ENCODE measurements at regions not wholly inside any gene's neighbourhood (a gene's known extent, or its start where the extent isn't known, plus 50 kb on each side); places are given as distances from the start of the nearest gene placed in this dataset.

DNA sequence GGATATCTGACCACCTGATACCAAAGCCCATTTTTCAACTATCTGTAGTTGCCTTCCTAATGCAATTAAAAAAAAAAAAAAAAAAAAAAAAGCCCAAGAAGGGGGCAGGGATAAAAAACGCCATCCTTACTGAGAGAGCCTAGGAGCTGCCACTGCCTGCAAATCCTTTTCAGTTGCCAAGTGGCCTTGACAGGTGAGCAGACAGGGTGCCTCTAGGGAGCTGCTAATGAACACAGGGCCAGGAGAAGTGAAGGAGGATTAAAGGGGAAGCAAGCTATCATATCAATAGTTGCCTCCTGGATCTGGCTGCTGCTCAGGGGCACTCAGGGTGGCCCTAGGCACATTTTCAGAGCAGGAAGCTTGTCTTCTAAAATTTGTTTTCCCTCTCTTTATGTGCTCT lies 547.4 kb downstream of the TLE1 start:
- H3K4me1 ChIP-seq (ENCODE audit: control insufficient read depth, extremely low read depth, insufficient read depth, low read length), result no peaks in the 10 kb centered on the region
- POLR2A ChIA-PET, result no interaction called here
- H3K9me1 ChIP-seq (replicated peaks; ENCODE audit: control insufficient read depth, extremely low read depth, insufficient read depth, low read length), result no peaks in the 10 kb centered on the region
- no peak overlapping the region for H3K9ac ChIP-seq (replicated peaks; ENCODE audit: extremely low read depth, insufficient read depth, low read length)
- H3K4me2 ChIP-seq (ENCODE audit: insufficient read depth, low read length), result no peak overlapping the region
- DNase-seq (ENCODE audit: low read depth, low spot score), result no peak
- FAIRE-seq, result no peak
- H3K27me3 ChIP-seq (ENCODE audit: control insufficient read depth in 2 of 2, insufficient read depth in 2 of 2, low read length in 2 of 2), result no peaks in the 10 kb centered on the region
- no peaks in the 10 kb centered on the region for H3K36me3 ChIP-seq (ENCODE audit: control insufficient read depth in 2 of 2, extremely low read depth in 1 of 2, insufficient read depth in 2 of 2, low read length in 2 of 2)
- no TSS peak for BruUV-seq (replicated peaks)
- H3K27ac ChIP-seq (ENCODE audit: insufficient read depth, low read depth, low read length), result no peak overlapping the region
- no peaks in the 10 kb centered on the region for H3K79me2 ChIP-seq (ENCODE audit: control insufficient read depth, insufficient read depth, low read length)
- no peaks in the 10 kb centered on the region for H3K9me3 ChIP-seq (replicated peaks; ENCODE audit: control insufficient read depth, insufficient read depth, low read length)
- intact Hi-C loops (cut with micrococcal nuclease) (no loop called here), dilution Hi-C loops (cut with MboI; ENCODE audit: extremely low pct_ligation_motif_present, low sequenced_read_pairs) (no loop called here)
- TF ChIP-seq, protein P1, sequence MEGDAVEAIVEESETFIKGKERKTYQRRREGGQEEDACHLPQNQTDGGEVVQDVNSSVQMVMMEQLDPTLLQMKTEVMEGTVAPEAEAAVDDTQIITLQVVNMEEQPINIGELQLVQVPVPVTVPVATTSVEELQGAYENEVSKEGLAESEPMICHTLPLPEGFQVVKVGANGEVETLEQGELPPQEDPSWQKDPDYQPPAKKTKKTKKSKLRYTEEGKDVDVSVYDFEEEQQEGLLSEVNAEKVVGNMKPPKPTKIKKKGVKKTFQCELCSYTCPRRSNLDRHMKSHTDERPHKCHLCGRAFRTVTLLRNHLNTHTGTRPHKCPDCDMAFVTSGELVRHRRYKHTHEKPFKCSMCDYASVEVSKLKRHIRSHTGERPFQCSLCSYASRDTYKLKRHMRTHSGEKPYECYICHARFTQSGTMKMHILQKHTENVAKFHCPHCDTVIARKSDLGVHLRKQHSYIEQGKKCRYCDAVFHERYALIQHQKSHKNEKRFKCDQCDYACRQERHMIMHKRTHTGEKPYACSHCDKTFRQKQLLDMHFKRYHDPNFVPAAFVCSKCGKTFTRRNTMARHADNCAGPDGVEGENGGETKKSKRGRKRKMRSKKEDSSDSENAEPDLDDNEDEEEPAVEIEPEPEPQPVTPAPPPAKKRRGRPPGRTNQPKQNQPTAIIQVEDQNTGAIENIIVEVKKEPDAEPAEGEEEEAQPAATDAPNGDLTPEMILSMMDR (IDR thresholded peaks at IDR 0.05; ENCODE audit: extremely low read depth in 1 of 2, insufficient read depth in 1 of 2, low read depth in 1 of 2, low read length in 2 of 2), result no peak
- TF ChIP-seq FOS (IDR thresholded peaks at IDR 0.05; ENCODE audit: borderline replicate concordance, insufficient read depth, low read length), result no peak
- TF ChIP-seq JUN (IDR thresholded peaks at IDR 0.05; ENCODE audit: borderline replicate concordance, insufficient read depth, insufficient read length, low read depth), result no peak
- CTCF ChIA-PET, result interaction anchor here (1.0 kb wide), 1 partner anchor 16 kb away, joined by 3 read pairs; no protein-coding TSS in a partner anchor
- H4K20me1 ChIP-seq (replicated peaks; ENCODE audit: control insufficient read depth, extremely low read depth, insufficient read depth, low read length), result no peaks in the 10 kb centered on the region
- H3K4me3 ChIP-seq (replicated peaks in 1 of 3; ENCODE audit: insufficient read depth in 1 of 3, low read depth in 1 of 3, low read length in 3 of 3), result no peak overlapping the region
- no peak overlapping the region for H2AFZ ChIP-seq (ENCODE audit: low read depth, low read length)

DNA sequence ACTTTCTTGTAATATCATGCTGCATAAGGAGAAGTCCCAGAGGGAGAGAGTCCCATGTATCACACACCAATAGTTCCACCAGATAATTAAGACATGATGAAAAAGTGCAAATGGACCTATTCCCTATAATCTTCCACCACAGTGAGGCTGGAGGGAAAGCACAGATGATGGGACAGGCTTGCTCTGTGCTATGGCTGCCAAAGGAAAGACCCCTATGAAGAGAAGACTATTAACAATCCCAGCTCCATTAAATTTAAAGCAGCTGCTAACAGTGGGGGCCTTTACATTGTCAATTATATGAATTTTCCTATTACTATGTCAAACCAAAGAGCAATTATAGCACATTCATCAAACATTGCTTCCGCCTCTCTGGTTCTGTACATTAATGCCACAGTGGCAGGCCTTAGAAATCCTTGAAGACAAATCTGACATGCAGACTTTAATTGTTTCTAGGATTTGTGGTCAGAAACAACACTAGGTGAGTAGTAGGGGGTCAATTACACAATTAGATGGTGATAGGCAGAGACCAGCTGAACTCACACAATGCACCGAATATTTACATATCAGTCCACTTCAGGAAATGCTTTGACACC lies 551.3 kb downstream of the TLE1 start:
- POLR2A ChIA-PET, result no interaction called here
- FAIRE-seq (no peak), DNase-seq (ENCODE audit: low read depth, low spot score) (no peak)
- Histone ChIP-seq H3K4me2 (ENCODE audit: insufficient read depth, low read length) (no peak overlapping the region), H3K27ac (ENCODE audit: insufficient read depth, low read depth, low read length) (no peak overlapping the region), H3K36me3 (ENCODE audit: control insufficient read depth in 2 of 2, extremely low read depth in 1 of 2, insufficient read depth in 2 of 2, low read length in 2 of 2) (no peaks in the 10 kb centered on the region), H3K4me3 (replicated peaks in 1 of 3; ENCODE audit: insufficient read depth in 1 of 3, low read depth in 1 of 3, low read length in 3 of 3) (no peak overlapping the region), H4K20me1 (replicated peaks; ENCODE audit: control insufficient read depth, extremely low read depth, insufficient read depth, low read length) (no peaks in the 10 kb centered on the region), H2AFZ (ENCODE audit: low read depth, low read length) (no peak overlapping the region), H3K79me2 (ENCODE audit: control insufficient read depth, insufficient read depth, low read length) (no peaks in the 10 kb centered on the region), H3K4me1 (ENCODE audit: control insufficient read depth, extremely low read depth, insufficient read depth, low read length) (no peaks in the 10 kb centered on the region), H3K9ac (replicated peaks; ENCODE audit: extremely low read depth, insufficient read depth, low read length) (no peak overlapping the region), H3K27me3 (ENCODE audit: control insufficient read depth in 2 of 2, insufficient read depth in 2 of 2, low read length in 2 of 2) (no peaks in the 10 kb centered on the region), H3K9me1 (replicated peaks; ENCODE audit: control insufficient read depth, extremely low read depth, insufficient read depth, low read length) (no peaks in the 10 kb centered on the region), H3K9me3 (replicated peaks; ENCODE audit: control insufficient read depth, insufficient read depth, low read length) (no peaks in the 10 kb centered on the region)
- intact Hi-C loops (cut with micrococcal nuclease), result no loop called here
- CTCF ChIA-PET, result no interaction called here
- no TSS peak for BruUV-seq (replicated peaks)
- dilution Hi-C loops (cut with MboI; ENCODE audit: extremely low pct_ligation_motif_present, low sequenced_read_pairs), result no loop called here
- TF ChIP-seq POLR2AphosphoS5 (IDR thresholded peaks at IDR 0.05; ENCODE audit: insufficient read depth, low read depth, low read length) (no peak), POLR2A (IDR thresholded peaks at IDR 0.05; ENCODE audit: low read depth, low read length) (no peak), FOS (IDR thresholded peaks at IDR 0.05; ENCODE audit: borderline replicate concordance, insufficient read depth, low read length) (no peak), MYC (IDR thresholded peaks at IDR 0.05; ENCODE audit: low read depth, low read length) (no peak), GATA2 (IDR thresholded peaks at IDR 0.05; ENCODE audit: insufficient read depth, insufficient read length, low read depth, low read length) (no peak)
- TF ChIP-seq, protein P1 (IDR thresholded peaks at IDR 0.05; ENCODE audit: extremely low read depth in 1 of 2, insufficient read depth in 1 of 2, low read depth in 1 of 2, low read length in 2 of 2), result no peak
- TF ChIP-seq, protein P2, sequence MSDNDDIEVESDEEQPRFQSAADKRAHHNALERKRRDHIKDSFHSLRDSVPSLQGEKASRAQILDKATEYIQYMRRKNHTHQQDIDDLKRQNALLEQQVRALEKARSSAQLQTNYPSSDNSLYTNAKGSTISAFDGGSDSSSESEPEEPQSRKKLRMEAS (IDR thresholded peaks at IDR 0.05; ENCODE audit: insufficient read depth, insufficient read length), result no peak
